Transverse colon (tissue), 4 donors: ENCODE measurements at regions not wholly inside any gene's neighbourhood (a gene's known extent, or its start where the extent isn't known, plus 50 kb on each side); places are given as distances from the start of the nearest gene placed in this dataset.
"Not testable (repeated sequence)": the region's sequence is repeated elsewhere in the genome, so short reads cannot be mapped to it uniquely, and the experiment has no call there.

ENCODE experiments used
- DNase-seq: peaks from one replicate; pipeline ENCODE4 v3.0.0-alpha.2; 2019
- H3K27ac ChIP-seq, 4 donors: fragments of 200-600 bp; sonication (generic); 2 replicates each; pipeline ENCODE4 v1.5.1; 2016 to 2018; ENCODE audit warnings: inconsistent platforms in 4 of 4
- H3K27me3 ChIP-seq: fragments of 200-600 bp; sonication (generic); 2 replicates; pipeline ENCODE4 v1.5.1; 2017; ENCODE audit warnings: inconsistent platforms
- H3K36me3 ChIP-seq, 4 donors: fragments of 200-600 bp; sonication (generic); 2 replicates each; pipeline ENCODE4 v1.5.1; 2017 to 2019; ENCODE audit warnings: inconsistent platforms in 4 of 4
- H3K4me1 ChIP-seq, 4 donors: fragments of 200-600 bp; sonication (generic); 2 replicates each; pipeline ENCODE4 v1.5.1; 2017 to 2020; ENCODE audit warnings: inconsistent platforms in 4 of 4
- H3K4me3 ChIP-seq, 4 donors: fragments of 200-600 bp; sonication (generic); 1 replicate in 1 of 4; 2 replicates in 3 of 4; pipeline versions ENCODE4 v1.5.1 to v1.6.1; 2017 to 2019; ENCODE audit warnings: inconsistent platforms in 4 of 4
- H3K9me3 ChIP-seq, 2 donors: fragments of 200-600 bp; sonication (generic); 2 replicates each; pipeline ENCODE4 v1.5.1; 2017 to 2019; ENCODE audit warnings: inconsistent platforms in 2 of 2
- CTCF ChIP-seq, 5 experiments: fragments of 200-600 bp in 3 of 5; fragments of 450-650 bp in 2 of 5; sonication (generic) in 3 of 5; IDR thresholded peaks; 1 replicate in 2 of 5; 2 replicates in 3 of 5; pipeline ENCODE4 v1.5.1; 2016 to 2017; ENCODE audit warnings: antibody characterized with exemption in 5 of 5, inconsistent platforms in 3 of 5, mild to moderate bottlenecking in 2 of 5, moderate library complexity in 1 of 5
- EP300 ChIP-seq: sonication (generic); formaldehyde crosslinking; IDR thresholded peaks from one replicate; pipeline ENCODE4 v1.6.1; 2017; ENCODE audit warnings: antibody characterized with exemption, low read depth
- POLR2A ChIP-seq: fragments of 450-650 bp; IDR thresholded peaks from one replicate; pipeline ENCODE4 v1.6.1; 2016; ENCODE audit warnings: antibody characterized with exemption, mild to moderate bottlenecking, moderate library complexity
- POLR2AphosphoS5 ChIP-seq, 3 donors: sonication (generic); formaldehyde crosslinking; IDR thresholded peaks; one replicate each; pipeline ENCODE4 v1.6.1; 2016; ENCODE audit warnings: antibody characterized with exemption in 3 of 3
- WGBS, 2 donors: methylation state at CpG; one replicate each; pipeline ENCODE4 v1.1.5; 2018; ENCODE audit warnings: low coverage in 1 of 2; 5-methylcytosine and 5-hydroxymethylcytosine counted together
- in situ Hi-C, 4 donors: fragments of 200-750 bp; cut with MboI; loops; one replicate each; pipeline versions ENCODE4 v1.15.0 to v1.15.1; 2017; ENCODE audit warnings: low sequenced_read_pairs in 3 of 4, low pct_ligation_motif_present in 1 of 4, low pct_unique_long_range_greater_than_20kb in 1 of 4
- intact Hi-C: fragments of 100-400 bp; cut with DNase I; formaldehyde crosslinking; loops from one replicate; pipeline ENCODE4 v1.15.1; 2023; ENCODE audit warnings: low total_unique reads

GRCh38 chr1:190003376-190003775 is 474.3 kb downstream of the BRINP3 start:
- DNase-seq, result no peak
- Histone ChIP-seq H3K27ac (no peak overlapping the region), H3K4me1 (no peaks in the 10 kb centered on the region), H3K4me3 (no peak overlapping the region), H3K36me3 (no peaks in the 10 kb centered on the region), H3K27me3 (no peaks in the 10 kb centered on the region), H3K9me3 (no peaks in the 10 kb centered on the region)
- intact Hi-C loops, result no loop called here
- TF ChIP-seq EP300, result no peak
- no peak for TF ChIP-seq POLR2AphosphoS5 (IDR thresholded peaks at IDR 0.05)
- no peak for TF ChIP-seq POLR2A
- no peak for TF ChIP-seq CTCF (IDR thresholded peaks at IDR 0.05)
- in situ Hi-C loops, result no loop called here

- Histone ChIP-seq H3K9me3 (no peaks in the 10 kb centered on the region), H3K4me3 (no peak overlapping the region), H3K27me3 (no peaks in the 10 kb centered on the region), H3K27ac (no peak overlapping the region), H3K36me3 (no peaks in the 10 kb centered on the region), H3K4me1 (no peaks in the 10 kb centered on the region)
- DNase-seq, result no peak
- 84 to 85% methylated on average over 4 of the region's 4 CpGs for WGBS, 2 donors
- TF ChIP-seq EP300 (no peak), CTCF (IDR thresholded peaks at IDR 0.05) (no peak), POLR2AphosphoS5 (IDR thresholded peaks at IDR 0.05) (no peak), POLR2A (no peak)
- intact Hi-C loops (no loop called here), in situ Hi-C loops (no loop called here)
Measured at GRCh38 chr1:190011585-190011984, 466.1 kb downstream of the BRINP3 start.

GRCh38 chr1:190019151-190019550 is 458.5 kb downstream of the BRINP3 start:
- H3K27ac ChIP-seq, intact Hi-C loops, in situ Hi-C loops, H3K4me3 ChIP-seq, DNase-seq, H3K27me3 ChIP-seq, H3K36me3 ChIP-seq, H3K4me1 ChIP-seq, H3K9me3 ChIP-seq: not testable (repeated sequence)
- 91 to 94% methylated on average over 16 of the region's 16 CpGs for WGBS, 2 donors

- H3K27ac ChIP-seq, result no peak overlapping the region
- no peaks in the 10 kb centered on the region for H3K27me3 ChIP-seq
- H3K36me3 ChIP-seq, result no peaks in the 10 kb centered on the region
- no peak overlapping the region for H3K4me3 ChIP-seq
- WGBS, 2 donors, result 81 to 88% methylated on average over 6 of the region's 6 CpGs
- in situ Hi-C loops, result no loop called here
- H3K9me3 ChIP-seq, result no peaks in the 10 kb centered on the region
- no peaks in the 10 kb centered on the region for H3K4me1 ChIP-seq
- no peak for DNase-seq
- intact Hi-C loops, result no loop called here
- no peak for TF ChIP-seq POLR2A
- TF ChIP-seq CTCF (IDR thresholded peaks at IDR 0.05), result no peak
- no peak for TF ChIP-seq POLR2AphosphoS5 (IDR thresholded peaks at IDR 0.05)
- no peak for TF ChIP-seq EP300
Measured at GRCh38 chr1:190019717-190020116, 457.9 kb downstream of the BRINP3 start.

- in situ Hi-C loops (no loop called here), intact Hi-C loops (no loop called here)
- no peaks in the 10 kb centered on the region for H3K4me1 ChIP-seq
- DNase-seq, result no peak
- WGBS, 2 donors, result 66 to 68% methylated on average over 3 of the region's 3 CpGs
- no peaks in the 10 kb centered on the region for H3K27me3 ChIP-seq
- no peak overlapping the region for H3K4me3 ChIP-seq
- no peaks in the 10 kb centered on the region for H3K9me3 ChIP-seq
- no peak for TF ChIP-seq POLR2AphosphoS5 (IDR thresholded peaks at IDR 0.05)
- no peak for TF ChIP-seq EP300
- no peak for TF ChIP-seq CTCF (IDR thresholded peaks at IDR 0.05)
- TF ChIP-seq POLR2A, result no peak
- no peak overlapping the region for H3K27ac ChIP-seq
- H3K36me3 ChIP-seq, result no peaks in the 10 kb centered on the region
Measured at GRCh38 chr1:190022709-190023108, 455.0 kb downstream of the BRINP3 start.
